HepG2 (cell line): ENCODE measurements at regions not wholly inside any gene's neighbourhood (a gene's known extent, or its start where the extent isn't known, plus 50 kb on each side); places are given as distances from the start of the nearest gene placed in this dataset.

ENCODE experiments used
- HMGA1 ChIP-seq: sonication (generic); formaldehyde crosslinking; conservative IDR thresholded peaks from 2 replicates; pipeline ENCODE4 v1.4.0; 2020; ENCODE audit warnings: missing genetic modification reagents
- KDM2A ChIP-seq: sonication (generic); formaldehyde crosslinking; IDR thresholded peaks from 2 replicates; pipeline ENCODE4 v1.4.0; 2020; ENCODE audit warnings: low read depth, missing genetic modification reagents, borderline replicate concordance
- NR2F1 ChIP-seq, 2 experiments: fragments of 450-650 bp in 1 of 2; formaldehyde crosslinking in 1 of 2; IDR thresholded peaks; 2 replicates each; pipeline versions ENCODE4 v1.5.0 to v1.6.1; 2016 to 2020; ENCODE audit warnings: mild to moderate bottlenecking in 1 of 2, missing compliant biosample characterization in 1 of 2, missing genetic modification reagents in 1 of 2, moderate library complexity in 1 of 2
- PCBP1 ChIP-seq: fragments of 200-400 bp; formaldehyde crosslinking; IDR thresholded peaks from 2 replicates; pipeline ENCODE4 v1.6.1; 2017; ENCODE audit warnings: mild to moderate bottlenecking, low read depth, low read length, borderline replicate concordance
- SKI ChIP-seq: fragments of 450-650 bp; IDR thresholded peaks from one replicate; pipeline ENCODE4 v1.6.1; 2018; ENCODE audit warnings: mild to moderate bottlenecking; ENCODE audit not compliant: partially characterized antibody
- SMYD3 ChIP-seq: sonication (generic); formaldehyde crosslinking; IDR thresholded peaks from 2 replicates; pipeline ENCODE4 v1.8.1; 2023; ENCODE audit warnings: mild to moderate bottlenecking, missing genetic modification reagents
- ZBTB40 ChIP-seq, 2 experiments: fragments of 450-650 bp in 1 of 2; sonication (generic) in 1 of 2; formaldehyde crosslinking in 1 of 2; IDR thresholded peaks; 2 replicates each; pipeline versions ENCODE4 v1.6.1 to v1.8.0; 2016 to 2022; ENCODE audit warnings: antibody characterized with exemption in 1 of 2, mild to moderate bottlenecking in 1 of 2, missing genetic modification reagents in 1 of 2
- ZBTB42 ChIP-seq: sonication (generic); formaldehyde crosslinking; IDR thresholded peaks from 2 replicates; pipeline ENCODE4 v1.5.0; 2020; ENCODE audit warnings: mild to moderate bottlenecking, missing genetic modification reagents
- ZNF331 ChIP-seq: sonication (generic); formaldehyde crosslinking; IDR thresholded peaks from 2 replicates; pipeline ENCODE4 v1.4.0; 2020; ENCODE audit warnings: missing genetic modification reagents
- ZNF614 ChIP-seq: IDR thresholded peaks from 2 replicates; pipeline ENCODE4 v1.6.1; 2018; ENCODE audit warnings: missing biosample characterization, missing genetic modification reagents, inconsistent platforms, borderline replicate concordance
- ZNF674 ChIP-seq: sonication (generic); formaldehyde crosslinking; IDR thresholded peaks from 2 replicates; pipeline ENCODE4 v1.5.0; 2020; ENCODE audit warnings: low read depth, mild to moderate bottlenecking, missing genetic modification reagents
- ZNF850 ChIP-seq: sonication (generic); formaldehyde crosslinking; conservative IDR thresholded peaks from 2 replicates; pipeline ENCODE4 v1.9.0; 2021; ENCODE audit warnings: mild to moderate bottlenecking, missing genetic modification reagents
- TF ChIP-seq, protein P1 (sequence below), 2 experiments: sonication (generic) in 1 of 2; formaldehyde crosslinking in 1 of 2; IDR thresholded peaks; 2 replicates each; pipeline versions ENCODE4 v1.4.0 to v1.6.1; 2018 to 2020; ENCODE audit warnings: missing genetic modification reagents in 2 of 2, borderline replicate concordance in 1 of 2, low read depth in 1 of 2, mild to moderate bottlenecking in 1 of 2, missing biosample characterization in 1 of 2
- TF ChIP-seq, protein P2 (sequence below): sonication (generic); formaldehyde crosslinking; IDR thresholded peaks from 2 replicates; pipeline ENCODE4 v1.5.0; 2020; ENCODE audit warnings: mild to moderate bottlenecking, missing genetic modification reagents

GRCh38 chr3:8443829-8444791 is 57.5 kb upstream of the LMCD1 start (continued):
- TF ChIP-seq, protein P1, sequence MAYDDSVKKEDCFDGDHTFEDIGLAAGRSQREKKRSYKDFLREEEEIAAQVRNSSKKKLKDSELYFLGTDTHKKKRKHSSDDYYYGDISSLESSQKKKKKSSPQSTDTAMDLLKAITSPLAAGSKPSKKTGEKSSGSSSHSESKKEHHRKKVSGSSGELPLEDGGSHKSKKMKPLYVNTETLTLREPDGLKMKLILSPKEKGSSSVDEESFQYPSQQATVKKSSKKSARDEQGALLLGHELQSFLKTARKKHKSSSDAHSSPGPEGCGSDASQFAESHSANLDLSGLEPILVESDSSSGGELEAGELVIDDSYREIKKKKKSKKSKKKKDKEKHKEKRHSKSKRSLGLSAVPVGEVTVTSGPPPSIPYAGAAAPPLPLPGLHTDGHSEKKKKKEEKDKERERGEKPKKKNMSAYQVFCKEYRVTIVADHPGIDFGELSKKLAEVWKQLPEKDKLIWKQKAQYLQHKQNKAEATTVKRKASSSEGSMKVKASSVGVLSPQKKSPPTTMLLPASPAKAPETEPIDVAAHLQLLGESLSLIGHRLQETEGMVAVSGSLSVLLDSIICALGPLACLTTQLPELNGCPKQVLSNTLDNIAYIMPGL (CRISPR knock-in tag; IDR thresholded peaks at IDR 0.05; ENCODE audit: borderline replicate concordance in 1 of 2, low read depth in 1 of 2), result no peak; a peak in 1 of 4 replicates
- TF ChIP-seq SKI (peak; percentile 100), ZNF614 (CRISPR knock-in tag) (peak; percentile 79), NR2F1 (CRISPR knock-in tag; IDR thresholded peaks at IDR 0.05) (no peak), SMYD3 (CRISPR knock-in tag) (peak; percentile 77; the same call in 1 of the 2 replicates), ZNF850 (CRISPR knock-in tag) (no peak), HMGA1 (CRISPR knock-in tag) (no peak), ZBTB42 (CRISPR knock-in tag) (no peak), KDM2A (peak; percentile 71), PCBP1 (no peak), ZBTB40 (IDR thresholded peaks at IDR 0.05) (no peak), ZBTB40 (CRISPR knock-in tag; IDR thresholded peaks at IDR 0.05) (peak; percentile 66; the same call in 1 of the 2 replicates), ZNF674 (CRISPR knock-in tag) (no peak), ZNF331 (CRISPR knock-in tag) (peak; percentile 92; the same call in 1 of the 2 replicates)
- TF ChIP-seq, protein P2, sequence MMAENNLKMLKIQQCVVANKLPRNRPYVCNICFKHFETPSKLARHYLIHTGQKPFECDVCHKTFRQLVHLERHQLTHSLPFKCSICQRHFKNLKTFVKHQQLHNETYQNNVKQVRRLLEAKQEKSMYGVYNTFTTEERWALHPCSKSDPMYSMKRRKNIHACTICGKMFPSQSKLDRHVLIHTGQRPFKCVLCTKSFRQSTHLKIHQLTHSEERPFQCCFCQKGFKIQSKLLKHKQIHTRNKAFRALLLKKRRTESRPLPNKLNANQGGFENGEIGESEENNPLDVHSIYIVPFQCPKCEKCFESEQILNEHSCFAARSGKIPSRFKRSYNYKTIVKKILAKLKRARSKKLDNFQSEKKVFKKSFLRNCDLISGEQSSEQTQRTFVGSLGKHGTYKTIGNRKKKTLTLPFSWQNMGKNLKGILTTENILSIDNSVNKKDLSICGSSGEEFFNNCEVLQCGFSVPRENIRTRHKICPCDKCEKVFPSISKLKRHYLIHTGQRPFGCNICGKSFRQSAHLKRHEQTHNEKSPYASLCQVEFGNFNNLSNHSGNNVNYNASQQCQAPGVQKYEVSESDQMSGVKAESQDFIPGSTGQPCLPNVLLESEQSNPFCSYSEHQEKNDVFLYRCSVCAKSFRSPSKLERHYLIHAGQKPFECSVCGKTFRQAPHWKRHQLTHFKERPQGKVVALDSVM (CRISPR knock-in tag), result no peak
